Panc1 (cell line): ENCODE measurements at regions not wholly inside any gene's neighbourhood (a gene's known extent, or its start where the extent isn't known, plus 50 kb on each side); places are given as distances from the start of the nearest gene placed in this dataset.
"Not testable (repeated sequence)": the region's sequence is repeated elsewhere in the genome, so short reads cannot be mapped to it uniquely, and the experiment has no call there.

ENCODE experiments used
- ATAC-seq: fragments of 200-7000 bp; cut with Tn5 transposase; 2 replicates; pipeline ENCODE4 v1.9.1; 2020; ENCODE audit warnings: mild to moderate bottlenecking, moderate library complexity
- BruUV-seq: library from RNA; stranded (reverse); fragments of 400-500 nt; replicated peaks from 2 replicates; lab custom pipeline; 2021; lab: Mats Ljungman, UMichigan
- CTCF ChIA-PET: fragments of 300-600 bp; sonication (Branson Sonifier 250); formaldehyde crosslinking; loops from one replicate; lab custom pipeline; 2022; ENCODE audit warnings: antibody characterized with exemption; lab: Charles Lee
- POLR2A ChIA-PET: fragments of 300-600 bp; sonication (Branson Sonifier 250); formaldehyde crosslinking; loops from one replicate; lab custom pipeline; 2022; ENCODE audit warnings: antibody characterized with exemption; lab: Charles Lee
- DNase-seq: peaks from one replicate; pipeline ENCODE4 v3.0.0-alpha.2; 2010; ENCODE audit warnings: low read depth, low spot score
- H3K27ac ChIP-seq: 2 replicates; pipeline ENCODE4 v1.5.1; 2011; ENCODE audit warnings: mild to moderate bottlenecking, low read length, inconsistent platforms
- H3K27me3 ChIP-seq: fragments of 200-500 bp; sonication (Bioruptor generic); 2 replicates; pipeline ENCODE4 v1.6.0; 2014; ENCODE audit warnings: low read length, inconsistent platforms; ENCODE audit not compliant: control insufficient read depth, insufficient read depth
- H3K36me3 ChIP-seq: fragments of 200-500 bp; sonication (Bioruptor generic); 2 replicates; pipeline ENCODE4 v1.5.1; 2014; ENCODE audit warnings: inconsistent platforms, mild to moderate bottlenecking, low read length, moderate library complexity; ENCODE audit not compliant: control insufficient read depth, insufficient read depth
- H3K4me1 ChIP-seq: 2 replicates; pipeline ENCODE4 v1.5.1; 2011; ENCODE audit warnings: inconsistent platforms, mild to moderate bottlenecking, low read length, moderate library complexity; ENCODE audit not compliant: control insufficient read depth, insufficient read depth
- H3K4me3 ChIP-seq, 2 experiments: 2 replicates each; pipeline ENCODE4 v1.5.1; 2011 to 2012; ENCODE audit warnings: low read depth in 2 of 2, low read length in 2 of 2, mild to moderate bottlenecking in 2 of 2, inconsistent platforms in 1 of 2, moderate library complexity in 1 of 2
- H3K9me3 ChIP-seq: fragments of 200-500 bp; sonication (Bioruptor generic); 2 replicates; pipeline ENCODE4 v1.5.1; 2014; ENCODE audit warnings: low read depth, mild to moderate bottlenecking, inconsistent platforms, low read length, moderate library complexity; ENCODE audit not compliant: control insufficient read depth, insufficient read depth
- in situ Hi-C: cut with HindIII; loops from 2 replicates; pipeline ENCODE4 v1.10.0; 2016; ENCODE audit warnings: low sequenced_read_pairs, low pct_unique_long_range_greater_than_20kb
- intact Hi-C: fragments of 100-400 bp; cut with micrococcal nuclease; formaldehyde crosslinking; loops from one replicate; pipeline ENCODE4 v1.10.0; 2022; ENCODE audit not compliant: unreplicated experiment

GRCh38 chrX:63217549-63217948 is 133.6 kb downstream of the SPIN4 start:
- POLR2A ChIA-PET, BruUV-seq, ATAC-seq, H3K4me1 ChIP-seq, CTCF ChIA-PET, DNase-seq, H3K27me3 ChIP-seq, H3K36me3 ChIP-seq, H3K9me3 ChIP-seq, H3K4me3 ChIP-seq, intact Hi-C loops, H3K27ac ChIP-seq, in situ Hi-C loops: not testable (repeated sequence)

DNA sequence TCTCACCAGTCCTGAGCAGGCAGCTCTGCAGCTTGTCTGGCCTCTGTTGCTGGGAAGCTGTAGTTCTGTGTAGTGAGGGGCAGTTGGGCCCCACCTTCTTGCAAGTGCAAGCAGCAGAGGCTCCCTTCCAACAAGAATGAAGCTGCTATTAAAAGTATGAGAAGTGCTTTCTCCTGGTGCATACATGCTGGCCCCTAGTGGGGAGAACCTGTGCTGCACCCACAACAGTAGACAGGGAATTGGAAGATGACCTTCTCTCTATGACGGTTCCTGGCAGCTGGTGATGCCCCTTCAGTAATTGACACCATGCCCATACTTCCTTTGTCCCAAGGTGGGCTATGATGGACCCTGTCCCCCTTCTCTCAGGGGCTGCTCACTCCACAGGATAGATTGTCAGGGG is 141.5 kb downstream of the SPIN4 start:
- DNase-seq, H3K4me1 ChIP-seq, H3K9me3 ChIP-seq, POLR2A ChIA-PET, H3K27ac ChIP-seq, H3K27me3 ChIP-seq, intact Hi-C loops, BruUV-seq, in situ Hi-C loops, H3K36me3 ChIP-seq, CTCF ChIA-PET, H3K4me3 ChIP-seq: not testable (repeated sequence)
- ATAC-seq = peak; percentile 66; the same call in 1 of the 2 replicates

DNA sequence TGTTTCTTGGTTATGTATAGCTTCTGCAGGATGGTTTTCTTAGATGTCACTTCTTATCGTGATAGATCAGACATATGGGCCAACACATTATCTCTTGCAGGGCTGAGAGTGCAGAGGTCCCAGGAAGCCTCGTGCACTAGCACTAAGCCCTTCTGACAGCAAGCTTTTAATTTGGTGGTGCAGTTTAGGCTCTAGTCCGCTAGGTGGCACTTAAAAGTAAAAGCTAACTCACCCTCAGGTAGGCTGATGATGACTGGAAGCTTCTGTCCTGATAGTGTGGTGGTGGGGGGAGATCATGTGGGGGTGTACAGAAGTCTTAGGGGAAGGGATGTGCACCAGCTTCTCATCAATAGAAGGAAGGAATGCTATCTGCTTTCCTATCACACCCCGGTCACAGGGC is 142.0 kb downstream of the SPIN4 start:
- intact Hi-C loops, in situ Hi-C loops, DNase-seq, BruUV-seq, H3K36me3 ChIP-seq, H3K9me3 ChIP-seq, H3K27ac ChIP-seq, H3K4me3 ChIP-seq, H3K4me1 ChIP-seq, POLR2A ChIA-PET, CTCF ChIA-PET, H3K27me3 ChIP-seq: not testable (repeated sequence)
- ATAC-seq = 0 out of 2 replicates have a peak, but pooled peaks have one; percentile 58

DNA sequence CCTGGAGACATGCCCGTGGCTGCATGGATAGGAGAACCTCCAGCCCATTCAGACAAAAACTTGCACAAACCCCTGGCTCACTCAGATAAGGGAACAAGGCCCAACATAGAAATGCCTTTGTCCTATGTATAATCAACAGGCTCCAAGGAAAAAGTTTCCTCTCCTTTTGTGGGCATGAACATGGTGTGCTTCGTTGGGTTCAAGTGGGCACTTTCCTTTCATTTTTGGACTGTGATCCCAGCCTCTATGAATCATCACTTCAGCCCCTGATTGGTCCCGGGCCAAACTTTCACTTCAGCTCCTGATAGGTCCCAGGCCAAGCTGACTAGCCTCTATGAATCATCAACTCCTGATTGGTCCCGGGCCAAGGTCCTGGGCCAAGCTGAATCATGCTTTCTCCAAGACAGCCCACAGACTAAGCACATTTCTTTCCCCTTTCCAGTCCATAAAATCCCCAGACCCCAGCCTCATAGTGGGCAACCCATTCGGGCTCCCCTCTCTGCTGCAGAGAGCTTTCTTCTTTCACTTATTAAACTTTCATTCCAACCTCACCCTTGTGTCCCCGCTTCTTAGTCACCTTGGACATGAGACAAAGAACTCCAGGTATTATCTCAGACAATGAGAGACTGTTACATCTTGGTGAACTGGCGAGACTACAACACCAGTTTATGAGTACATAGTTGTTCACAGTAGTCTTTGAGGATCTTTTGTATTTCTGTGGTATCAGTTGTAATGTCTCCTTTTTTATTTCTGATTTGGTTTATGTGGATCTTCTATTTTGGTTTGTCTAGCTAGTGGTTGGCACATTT is 146.7 kb downstream of the SPIN4 start:
- peak; percentile 45; the same call in 1 of the 2 replicates for ATAC-seq
- CTCF ChIA-PET = not testable (repeated sequence)

DNA sequence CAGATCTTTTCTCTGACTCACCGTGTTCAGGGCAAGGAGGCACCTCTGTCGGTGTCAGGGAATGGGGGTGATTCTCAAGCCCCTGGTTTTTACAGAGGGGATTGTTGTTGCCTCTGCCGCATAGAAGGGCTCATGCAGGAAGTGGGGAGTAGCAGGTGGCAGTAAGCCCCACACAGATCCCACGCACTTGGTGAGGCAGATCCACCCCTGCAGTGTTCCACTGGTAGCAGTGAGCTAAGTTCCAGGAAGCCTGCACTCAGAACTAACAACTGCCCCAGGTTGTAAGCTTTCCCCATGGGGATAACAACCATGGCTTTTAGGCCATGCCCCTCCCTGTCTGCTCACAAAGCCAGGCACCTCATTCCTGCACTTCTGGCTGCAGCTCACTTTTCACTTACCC is 149.1 kb downstream of the SPIN4 start:
- ATAC-seq, H3K4me1 ChIP-seq, H3K4me3 ChIP-seq, H3K27me3 ChIP-seq, DNase-seq, H3K9me3 ChIP-seq, BruUV-seq, in situ Hi-C loops, CTCF ChIA-PET, H3K27ac ChIP-seq, H3K36me3 ChIP-seq, POLR2A ChIA-PET, intact Hi-C loops: not testable (repeated sequence)

More for the DNA sequence above, 146.7 kb downstream of the SPIN4 start:
- H3K36me3 ChIP-seq, H3K4me3 ChIP-seq, POLR2A ChIA-PET, H3K27ac ChIP-seq, H3K4me1 ChIP-seq, H3K27me3 ChIP-seq, H3K9me3 ChIP-seq, intact Hi-C loops, DNase-seq, BruUV-seq, in situ Hi-C loops: not testable (repeated sequence)

- DNase-seq, CTCF ChIA-PET, in situ Hi-C loops: not testable (repeated sequence)
Observed at GRCh38 chrX:63198693-63199092, 152.4 kb downstream of the SPIN4 start.

DNA sequence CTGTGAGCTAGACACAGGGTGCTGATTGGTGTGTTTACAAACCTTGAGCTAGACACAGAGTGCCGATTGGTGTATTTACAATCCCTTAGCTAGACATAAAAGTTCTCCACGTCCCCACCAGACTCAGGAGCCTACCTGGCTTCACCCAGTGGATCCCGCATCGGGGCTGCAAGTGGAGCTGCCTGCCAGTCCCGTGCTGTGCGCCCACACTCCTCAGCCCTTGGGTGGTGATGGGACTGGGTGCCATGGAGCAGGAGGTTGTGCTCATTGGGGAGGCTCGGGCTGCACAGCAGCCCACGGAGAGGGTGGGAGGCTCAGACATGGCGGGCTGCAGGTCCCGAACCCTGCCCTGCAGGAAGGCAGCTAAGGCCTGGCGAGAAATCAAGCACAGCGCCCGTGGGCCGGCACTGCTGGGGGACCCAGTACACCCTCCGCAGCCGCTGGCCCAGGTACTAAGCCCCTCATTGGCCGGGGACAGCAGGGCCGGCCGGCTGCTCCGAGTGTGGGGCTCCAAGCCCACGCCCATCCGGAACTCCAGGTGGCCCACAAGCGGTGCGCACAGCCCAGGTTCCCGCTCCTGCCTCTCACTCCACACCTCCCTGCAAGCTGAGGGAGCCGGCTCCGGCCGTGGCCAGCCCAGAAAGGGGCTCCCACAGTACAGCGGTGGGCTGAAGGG is 158.6 kb downstream of the SPIN4 start:
- POLR2A ChIA-PET = interaction anchor here (0.6 kb wide), 1 partner anchor 245 kb away, joined by 3 read pairs; no protein-coding TSS in a partner anchor
- ATAC-seq, intact Hi-C loops, H3K36me3 ChIP-seq, CTCF ChIA-PET, H3K27ac ChIP-seq, H3K4me1 ChIP-seq, H3K9me3 ChIP-seq, DNase-seq, H3K27me3 ChIP-seq, in situ Hi-C loops, H3K4me3 ChIP-seq, BruUV-seq: not testable (repeated sequence)

More at GRCh38 chrX:63198693-63199092, 152.4 kb downstream of the SPIN4 start:
- H3K4me3 ChIP-seq, BruUV-seq, H3K27me3 ChIP-seq, H3K36me3 ChIP-seq, H3K27ac ChIP-seq, POLR2A ChIA-PET, H3K9me3 ChIP-seq, intact Hi-C loops, H3K4me1 ChIP-seq, ATAC-seq: not testable (repeated sequence)
